Ishikawa (cell line): ENCODE measurements at regions not wholly inside any gene's neighbourhood (a gene's known extent, or its start where the extent isn't known, plus 50 kb on each side); places are given as distances from the start of the nearest gene placed in this dataset.

Source experiments
- CEBPB ChIP-seq: IDR thresholded peaks from 2 replicates; pipeline ENCODE4 v1.6.1; 2012
- CREB1 ChIP-seq: IDR thresholded peaks from 2 replicates; pipeline ENCODE4 v1.6.1; 2012; ENCODE audit warnings: low read depth
- EGR1 ChIP-seq: IDR thresholded peaks from 2 replicates; pipeline ENCODE4 v1.6.1; 2012
- EP300 ChIP-seq: IDR thresholded peaks from 2 replicates; pipeline ENCODE4 v1.6.1; 2012; ENCODE audit warnings: borderline replicate concordance
- FOXM1 ChIP-seq: IDR thresholded peaks from 2 replicates; pipeline ENCODE4 v1.6.1; 2012; ENCODE audit warnings: low read depth, borderline replicate concordance
- MAX ChIP-seq: IDR thresholded peaks from 2 replicates; pipeline ENCODE4 v1.6.1; 2012
- NFIC ChIP-seq: IDR thresholded peaks from 2 replicates; pipeline ENCODE4 v1.6.1; 2012
- RAD21 ChIP-seq: IDR thresholded peaks from 2 replicates; pipeline ENCODE4 v1.6.1; 2012; ENCODE audit warnings: low read depth
- TAF1 ChIP-seq: IDR thresholded peaks from 2 replicates; pipeline ENCODE4 v1.6.1; 2012; ENCODE audit warnings: low read depth, mild to moderate bottlenecking
- TCF12 ChIP-seq: IDR thresholded peaks from 2 replicates; pipeline ENCODE4 v1.6.1; 2012; ENCODE audit warnings: low read depth
- TEAD4 ChIP-seq: IDR thresholded peaks from 2 replicates; pipeline ENCODE4 v1.6.1; 2012
- YY1 ChIP-seq: IDR thresholded peaks from 2 replicates; pipeline ENCODE4 v1.6.1; 2012; ENCODE audit warnings: low read depth
- ZBTB7A ChIP-seq: IDR thresholded peaks from 2 replicates; pipeline ENCODE4 v1.6.1; 2012; ENCODE audit warnings: low read depth
- TF ChIP-seq, protein P1 (sequence below): IDR thresholded peaks from 2 replicates; pipeline ENCODE4 v1.6.1; 2012; ENCODE audit warnings: low read depth, mild to moderate bottlenecking
- TF ChIP-seq, protein P2 (sequence below): IDR thresholded peaks from 2 replicates; pipeline ENCODE4 v1.6.1; 2012

GRCh38 chr2:186328838-186329237 is 157.2 kb upstream of the ZC3H15 start:
- TF ChIP-seq TEAD4 (no peak), EP300 (no peak), TAF1 (no peak), ZBTB7A (no peak), CEBPB (no peak), EGR1 (no peak), CREB1 (no peak), NFIC (no peak), FOXM1 (no peak), RAD21 (no peak), MAX (no peak), TCF12 (no peak), YY1 (no peak)
- TF ChIP-seq, protein P1, sequence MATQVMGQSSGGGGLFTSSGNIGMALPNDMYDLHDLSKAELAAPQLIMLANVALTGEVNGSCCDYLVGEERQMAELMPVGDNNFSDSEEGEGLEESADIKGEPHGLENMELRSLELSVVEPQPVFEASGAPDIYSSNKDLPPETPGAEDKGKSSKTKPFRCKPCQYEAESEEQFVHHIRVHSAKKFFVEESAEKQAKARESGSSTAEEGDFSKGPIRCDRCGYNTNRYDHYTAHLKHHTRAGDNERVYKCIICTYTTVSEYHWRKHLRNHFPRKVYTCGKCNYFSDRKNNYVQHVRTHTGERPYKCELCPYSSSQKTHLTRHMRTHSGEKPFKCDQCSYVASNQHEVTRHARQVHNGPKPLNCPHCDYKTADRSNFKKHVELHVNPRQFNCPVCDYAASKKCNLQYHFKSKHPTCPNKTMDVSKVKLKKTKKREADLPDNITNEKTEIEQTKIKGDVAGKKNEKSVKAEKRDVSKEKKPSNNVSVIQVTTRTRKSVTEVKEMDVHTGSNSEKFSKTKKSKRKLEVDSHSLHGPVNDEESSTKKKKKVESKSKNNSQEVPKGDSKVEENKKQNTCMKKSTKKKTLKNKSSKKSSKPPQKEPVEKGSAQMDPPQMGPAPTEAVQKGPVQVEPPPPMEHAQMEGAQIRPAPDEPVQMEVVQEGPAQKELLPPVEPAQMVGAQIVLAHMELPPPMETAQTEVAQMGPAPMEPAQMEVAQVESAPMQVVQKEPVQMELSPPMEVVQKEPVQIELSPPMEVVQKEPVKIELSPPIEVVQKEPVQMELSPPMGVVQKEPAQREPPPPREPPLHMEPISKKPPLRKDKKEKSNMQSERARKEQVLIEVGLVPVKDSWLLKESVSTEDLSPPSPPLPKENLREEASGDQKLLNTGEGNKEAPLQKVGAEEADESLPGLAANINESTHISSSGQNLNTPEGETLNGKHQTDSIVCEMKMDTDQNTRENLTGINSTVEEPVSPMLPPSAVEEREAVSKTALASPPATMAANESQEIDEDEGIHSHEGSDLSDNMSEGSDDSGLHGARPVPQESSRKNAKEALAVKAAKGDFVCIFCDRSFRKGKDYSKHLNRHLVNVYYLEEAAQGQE, result no peak
- TF ChIP-seq, protein P2, sequence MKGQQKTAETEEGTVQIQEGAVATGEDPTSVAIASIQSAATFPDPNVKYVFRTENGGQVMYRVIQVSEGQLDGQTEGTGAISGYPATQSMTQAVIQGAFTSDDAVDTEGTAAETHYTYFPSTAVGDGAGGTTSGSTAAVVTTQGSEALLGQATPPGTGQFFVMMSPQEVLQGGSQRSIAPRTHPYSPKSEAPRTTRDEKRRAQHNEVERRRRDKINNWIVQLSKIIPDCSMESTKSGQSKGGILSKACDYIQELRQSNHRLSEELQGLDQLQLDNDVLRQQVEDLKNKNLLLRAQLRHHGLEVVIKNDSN, result no peak

- TF ChIP-seq YY1, result no peak
- TF ChIP-seq TAF1, result no peak
- no peak for TF ChIP-seq CEBPB
- no peak for TF ChIP-seq EGR1
- TF ChIP-seq EP300, result no peak
- no peak for TF ChIP-seq TEAD4
- no peak for TF ChIP-seq MAX
- TF ChIP-seq RAD21, result no peak
- TF ChIP-seq FOXM1, result no peak
- TF ChIP-seq ZBTB7A, result no peak
- no peak for TF ChIP-seq CREB1
- no peak for TF ChIP-seq NFIC
- TF ChIP-seq, protein P2, result no peak
- TF ChIP-seq TCF12, result no peak
- TF ChIP-seq, protein P1, result no peak
Measured at GRCh38 chr2:186330050-186330449, 156.0 kb upstream of the ZC3H15 start.

DNA sequence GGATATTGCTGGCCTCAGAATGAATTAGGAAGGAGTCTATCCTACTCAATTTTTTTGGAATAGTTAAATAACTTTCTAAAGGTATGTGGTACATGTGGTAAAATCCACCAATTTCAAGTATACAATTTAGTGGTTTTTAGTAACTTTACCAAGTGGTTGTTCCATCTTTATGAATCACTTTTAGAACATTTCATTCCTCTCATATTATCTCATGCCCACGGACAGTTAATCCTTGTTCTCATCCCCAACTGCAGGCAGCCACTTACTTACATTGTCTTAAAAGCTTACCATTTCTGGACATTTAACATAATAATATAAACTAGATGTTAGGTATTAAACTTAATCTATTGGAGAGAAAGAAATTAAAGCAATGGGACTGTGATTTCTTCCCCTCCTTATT is 146.3 kb upstream of the ZC3H15 start:
- TF ChIP-seq FOXM1 (no peak), TCF12 (no peak)

GRCh38 chr2:186342029-186342428 is 144.0 kb upstream of the ZC3H15 start:
- no peak for TF ChIP-seq EP300
- TF ChIP-seq, protein P2, result no peak
- no peak for TF ChIP-seq MAX
- TF ChIP-seq TCF12, result no peak
- no peak for TF ChIP-seq CREB1
- TF ChIP-seq, protein P1, result no peak
- no peak for TF ChIP-seq NFIC
- no peak for TF ChIP-seq CEBPB
